SK-N-SH (cell line): ENCODE measurements at regions not wholly inside any gene's neighbourhood (a gene's known extent, or its start where the extent isn't known, plus 50 kb on each side); places are given as distances from the start of the nearest gene placed in this dataset.
A peak's percentile ranks its signal among the peaks of the same experiment; 100 is the strongest.

Source experiments
- CTCF ChIA-PET: fragments of 300-600, 350-600 bp; formaldehyde crosslinking; extraction: SDS; loops from one replicate; lab custom pipeline; 2021; lab: Yijun Ruan, JAX
- POLR2A ChIA-PET: fragments of 350-600 bp; sonication (Branson Sonifier 250); formaldehyde crosslinking; extraction: SDS; loops from one replicate; lab custom pipeline; 2020; ENCODE audit warnings: antibody characterized with exemption, inconsistent platforms; lab: Yijun Ruan, JAX
- DNase-seq: peaks from one replicate; pipeline ENCODE4 v3.0.0; 2012
- H2AFZ ChIP-seq: fragments of 200-600 bp; sonication (generic); 2 replicates; pipeline ENCODE4 v1.8.1; 2016; ENCODE audit warnings: antibody characterized with exemption, mild to moderate bottlenecking, low read depth
- H3F3A ChIP-seq: fragments of 200-600 bp; sonication (generic); replicated peaks from 2 replicates; pipeline ENCODE3; 2016; ENCODE audit warnings: antibody characterized with exemption, mild to moderate bottlenecking; ENCODE audit not compliant: insufficient read depth
- H3K27ac ChIP-seq, 2 experiments: fragments of 200-500 bp in 1 of 2; fragments of 200-600 bp in 1 of 2; sonication (Bioruptor generic) in 1 of 2; sonication (generic), shearing (Covaris generic) in 1 of 2; 2 replicates each; pipeline versions ENCODE4 v1.5.1 to v1.6.1; 2014 to 2016; ENCODE audit warnings: low read depth in 2 of 2, inconsistent platforms in 1 of 2, low read length in 1 of 2, mild to moderate bottlenecking in 1 of 2, mixed read lengths in 1 of 2
- H3K27me3 ChIP-seq: fragments of 200-600 bp; sonication (generic), shearing (Covaris generic); 2 replicates; pipeline ENCODE4 v1.6.1; 2016; ENCODE audit warnings: mixed run types; ENCODE audit not compliant: insufficient read depth
- H3K36me3 ChIP-seq, 2 experiments: fragments of 200-500 bp in 1 of 2; fragments of 200-600 bp in 1 of 2; sonication (Bioruptor generic) in 1 of 2; sonication (generic) in 1 of 2; replicated peaks in 1 of 2; 2 replicates each; pipeline versions ENCODE3 to v1.5.1; 2014 to 2016; ENCODE audit warnings: low read length in 1 of 2, mild to moderate bottlenecking in 1 of 2; ENCODE audit not compliant: insufficient read depth in 2 of 2, control insufficient read depth in 1 of 2
- H3K4me1 ChIP-seq, 2 experiments: fragments of 200-500 bp in 1 of 2; fragments of 200-600 bp in 1 of 2; sonication (Bioruptor generic) in 1 of 2; sonication (generic), shearing (Covaris generic) in 1 of 2; 2 replicates each; pipeline versions ENCODE4 v1.5.1 to v1.6.1; 2014 to 2016; ENCODE audit warnings: low read depth in 1 of 2, low read length in 1 of 2, mixed run types in 1 of 2; ENCODE audit not compliant: insufficient read depth in 2 of 2, control insufficient read depth in 1 of 2
- H3K4me2 ChIP-seq: fragments of 200-600 bp; sonication (generic), shearing (Covaris generic); 2 replicates; pipeline ENCODE4 v1.6.1; 2017; ENCODE audit warnings: mixed run types
- H3K4me3 ChIP-seq, 2 experiments: fragments of 200-500 bp in 1 of 2; fragments of 200-600 bp in 1 of 2; sonication (Bioruptor generic) in 1 of 2; sonication (generic), shearing (Covaris generic) in 1 of 2; 2 replicates each; pipeline versions ENCODE4 v1.5.1 to v1.8.1; 2014 to 2016; ENCODE audit warnings: low read depth in 2 of 2, inconsistent platforms in 1 of 2, low read length in 1 of 2, mild to moderate bottlenecking in 1 of 2, mixed read lengths in 1 of 2, moderate library complexity in 1 of 2
- H3K79me2 ChIP-seq: fragments of 200-600 bp; sonication (generic); 2 replicates; pipeline ENCODE4 v1.8.1; 2017; ENCODE audit warnings: mild to moderate bottlenecking; ENCODE audit not compliant: insufficient read depth
- H3K9ac ChIP-seq: fragments of 200-600 bp; sonication (generic); 2 replicates; pipeline ENCODE4 v1.6.1; 2017; ENCODE audit warnings: mixed run types
- H3K9me2 ChIP-seq: fragments of 200-600 bp; sonication (generic); 2 replicates; pipeline ENCODE4 v1.6.1; 2017; ENCODE audit warnings: mixed run types
- H3K9me3 ChIP-seq: fragments of 200-600 bp; sonication (generic); 2 replicates; pipeline ENCODE4 v1.6.1; 2017; ENCODE audit warnings: mixed run types, mild to moderate bottlenecking, moderate library complexity
- H4K20me1 ChIP-seq: fragments of 200-600 bp; sonication (generic); 2 replicates; pipeline ENCODE4 v1.6.1; 2017; ENCODE audit warnings: mild to moderate bottlenecking, mixed run types; ENCODE audit not compliant: insufficient read depth
- CHD2 ChIP-seq: fragments of 150-350 bp; IDR thresholded peaks from 2 replicates; pipeline ENCODE4 v1.6.1; 2018; ENCODE audit warnings: low read length; ENCODE audit not compliant: partially characterized antibody
- CTCF ChIP-seq: fragments of 200-600 bp; sonication (generic); IDR thresholded peaks from 2 replicates; pipeline ENCODE4 v1.6.1; 2017; ENCODE audit warnings: antibody characterized with exemption, mild to moderate bottlenecking, moderate library complexity
- ELF1 ChIP-seq: IDR thresholded peaks from 2 replicates; pipeline ENCODE4 v1.4.0; 2012
- GATA2 ChIP-seq: sonication (generic); formaldehyde crosslinking; IDR thresholded peaks from 2 replicates; pipeline ENCODE4 v1.5.0; 2020; ENCODE audit warnings: mild to moderate bottlenecking, missing genetic modification reagents
- JUND ChIP-seq: IDR thresholded peaks from 2 replicates; pipeline ENCODE4 v1.4.0; 2012
- RAD21 ChIP-seq: IDR thresholded peaks from 2 replicates; pipeline ENCODE4 v1.6.1; 2012; ENCODE audit warnings: mild to moderate bottlenecking, low read length
- SIN3A ChIP-seq: IDR thresholded peaks from 2 replicates; pipeline ENCODE4 v1.6.1; 2012; ENCODE audit warnings: low read depth, mild to moderate bottlenecking, low read length, moderate library complexity, borderline replicate concordance
- YY1 ChIP-seq: IDR thresholded peaks from 2 replicates; pipeline ENCODE4 v1.4.0; 2012; ENCODE audit warnings: low read depth, mild to moderate bottlenecking
- WGBS: methylation state at CpG from one replicate; pipeline ENCODE4 v1.1.6; 2017; ENCODE audit warnings: low lambda C conversion rate; 5-methylcytosine and 5-hydroxymethylcytosine counted together

- DNase-seq = no peak
- POLR2A ChIA-PET = no interaction called here
- no peak overlapping the region for H3K4me3 ChIP-seq
- H3F3A ChIP-seq = no peaks in the 10 kb centered on the region
- H3K4me2 ChIP-seq = no peak overlapping the region
- H3K27me3 ChIP-seq = no peaks in the 10 kb centered on the region
- H3K4me1 ChIP-seq = no peaks in the 10 kb centered on the region
- no peaks in the 10 kb centered on the region for H4K20me1 ChIP-seq
- H3K79me2 ChIP-seq = no peaks in the 10 kb centered on the region
- H3K27ac ChIP-seq = no peak overlapping the region
- WGBS = 77% methylated on average over 5 of the region's 5 CpGs
- H3K9ac ChIP-seq = no peak overlapping the region
- no peak overlapping the region for H2AFZ ChIP-seq
- H3K36me3 ChIP-seq = no peaks in the 10 kb centered on the region
- peaks cover 14% of the 10 kb centered on the region; the same call in 1 of the 2 replicates for H3K9me3 ChIP-seq
- H3K9me2 ChIP-seq = no peaks in the 10 kb centered on the region
- TF ChIP-seq RAD21 = peak; percentile 33; the same call in 1 of the 2 replicates
- peak; percentile 46 for TF ChIP-seq CTCF
- no peak for TF ChIP-seq GATA2
- CTCF ChIA-PET = no interaction called here
Measured at GRCh38 chr2:121008975-121009374, 273.3 kb downstream of the GLI2 start.

GRCh38 chr2:121010998-121011397 lies 274.0 kb downstream of the TFCP2L1 start:
- ChIA-PET POLR2A (no interaction called here), CTCF (no interaction called here)
- Histone ChIP-seq H3K27me3 (no peaks in the 10 kb centered on the region), H3K79me2 (no peaks in the 10 kb centered on the region), H3K4me1 (no peaks in the 10 kb centered on the region), H3K4me2 (no peak overlapping the region), H2AFZ (no peak overlapping the region), H3K9me2 (no peaks in the 10 kb centered on the region), H3K9me3 (peaks cover 14% of the 10 kb centered on the region; the same call in 1 of the 2 replicates), H3F3A (no peaks in the 10 kb centered on the region), H4K20me1 (no peaks in the 10 kb centered on the region), H3K4me3 (no peak overlapping the region), H3K9ac (no peak overlapping the region), H3K27ac (no peak overlapping the region), H3K36me3 (no peaks in the 10 kb centered on the region)
- DNase-seq = no peak
- TF ChIP-seq YY1 = no peak
- TF ChIP-seq JUND = no peak

GRCh38 chr2:121014876-121015275 lies 270.1 kb downstream of the TFCP2L1 start:
- no peaks in the 10 kb centered on the region for H4K20me1 ChIP-seq
- H3K36me3 ChIP-seq = no peaks in the 10 kb centered on the region
- WGBS = 76% methylated on average over 3 of the region's 3 CpGs
- H3K4me1 ChIP-seq = no peaks in the 10 kb centered on the region; a peak in 1 of 4 replicates
- no peaks in the 10 kb centered on the region for H3K9me2 ChIP-seq
- TF ChIP-seq SIN3A (no peak), ELF1 (no peak), CHD2 (no peak)
- CTCF ChIA-PET = no interaction called here
- H3F3A ChIP-seq = no peaks in the 10 kb centered on the region
- no peaks in the 10 kb centered on the region for H3K27me3 ChIP-seq
- DNase-seq = no peak
- H3K4me3 ChIP-seq = no peak overlapping the region
- POLR2A ChIA-PET = no interaction called here
- no peak overlapping the region for H2AFZ ChIP-seq
- no peak overlapping the region for H3K9ac ChIP-seq
- H3K79me2 ChIP-seq = no peaks in the 10 kb centered on the region
- H3K4me2 ChIP-seq = no peak overlapping the region
- peaks cover 14% of the 10 kb centered on the region; the same call in 1 of the 2 replicates for H3K9me3 ChIP-seq
- H3K27ac ChIP-seq = no peak overlapping the region
